NCI-H226 (cell line): ENCODE measurements at regions not wholly inside any gene's neighbourhood (a gene's known extent, or its start where the extent isn't known, plus 50 kb on each side); places are given as distances from the start of the nearest gene placed in this dataset.

ENCODE experiments used
- DNase-seq: peaks from one replicate; pipeline ENCODE4 v3.0.0-alpha.2; 2015

DNA sequence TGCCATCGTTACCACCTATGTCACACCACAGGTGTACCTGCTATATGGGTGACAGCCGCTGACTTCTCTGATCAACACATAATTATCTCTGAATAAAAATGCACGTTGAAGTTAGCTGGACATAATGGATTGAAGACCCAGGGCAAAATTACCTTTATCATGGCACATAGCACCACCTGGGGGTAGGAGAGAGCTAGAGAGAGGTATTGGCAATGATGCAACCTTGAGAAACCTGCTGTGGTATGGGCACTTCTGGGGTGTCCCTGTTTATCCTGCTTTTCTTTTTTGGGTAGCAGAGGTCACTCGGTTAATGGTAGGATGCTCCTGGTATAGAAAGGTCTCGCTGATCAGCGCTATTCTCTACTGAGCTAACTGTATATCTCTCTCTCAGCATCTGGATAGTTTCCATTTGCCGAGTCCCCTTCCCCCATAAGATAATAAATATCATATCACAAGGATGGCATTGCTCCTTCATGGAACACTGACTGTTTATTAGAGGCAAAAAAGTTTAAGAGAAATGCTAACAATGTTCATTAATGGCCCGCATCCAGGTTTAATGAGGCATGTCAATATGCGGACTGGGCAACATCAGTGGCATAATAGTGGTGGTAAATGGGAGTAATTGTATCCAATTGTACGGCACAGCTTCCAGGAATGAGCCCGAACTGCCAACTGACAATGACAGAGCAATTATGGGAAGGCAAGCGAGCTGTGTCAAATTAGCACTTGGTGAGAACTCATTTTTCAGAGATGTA is 323.1 kb downstream of the TFEC start:
- DNase-seq, result no peak

DNA sequence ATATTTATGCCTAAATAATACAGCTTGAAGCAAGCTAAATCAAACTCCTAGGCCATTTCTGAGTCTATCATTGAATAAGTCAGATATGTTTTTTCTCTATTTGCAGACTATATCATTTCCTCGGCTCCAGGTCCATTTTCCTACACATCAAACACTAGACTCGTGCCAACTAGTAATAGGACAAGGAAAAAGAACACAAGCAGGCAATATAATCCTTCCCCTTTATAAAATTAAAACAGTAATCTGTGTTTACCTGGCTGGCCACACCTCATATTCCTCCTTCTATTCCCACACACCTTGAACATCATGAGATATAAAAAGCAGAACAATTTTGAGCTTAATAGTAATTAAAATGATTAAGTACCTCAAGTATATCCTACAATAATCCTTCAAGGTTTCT is 325.7 kb downstream of the TFEC start:
- DNase-seq, result no peak

DNA sequence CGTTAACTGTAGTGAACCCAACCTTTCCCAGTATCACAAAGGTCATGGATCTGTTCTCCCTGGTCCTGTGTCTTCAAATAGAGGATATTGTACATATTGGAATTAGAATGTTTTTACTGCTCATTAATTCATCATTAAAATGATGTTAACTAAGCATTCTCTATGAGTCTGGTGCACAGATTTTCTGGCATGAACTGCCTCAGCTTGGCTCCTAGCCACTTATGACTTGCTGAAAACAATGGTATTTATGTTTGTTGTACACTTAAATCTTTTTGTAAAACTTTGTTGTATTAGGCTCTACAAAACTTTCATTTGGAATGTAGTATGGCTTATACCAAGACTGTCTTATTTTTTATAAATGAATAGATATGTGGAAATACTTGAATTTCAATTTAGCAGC is 329.4 kb downstream of the TFEC start:
- no peak for DNase-seq

- DNase-seq, result no peak
Measured at GRCh38 chr7:115694424-115694823, 336.1 kb downstream of the TFEC start.

GRCh38 chr7:115693779-115694178 is 336.8 kb downstream of the TFEC start:
- DNase-seq, result no peak

DNA sequence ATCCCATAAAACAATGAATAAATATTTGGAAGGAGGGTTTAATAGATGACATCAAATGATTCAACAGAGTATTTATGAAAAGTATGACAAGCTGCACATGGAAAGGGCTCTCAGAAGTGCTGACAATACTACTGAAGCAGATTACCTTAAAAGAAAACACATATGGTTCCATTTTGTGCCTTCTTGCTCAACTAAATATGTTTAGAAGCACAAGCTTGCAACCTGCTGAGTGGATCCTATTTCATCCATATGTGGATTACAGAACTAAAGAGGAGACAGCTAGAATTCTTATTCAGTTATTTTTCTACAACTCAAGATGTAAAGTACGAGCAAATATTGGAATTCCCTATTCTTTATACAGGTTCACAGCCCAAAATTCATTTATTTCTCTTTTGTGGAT is 340.6 kb downstream of the TFEC start:
- no peak for DNase-seq

DNA sequence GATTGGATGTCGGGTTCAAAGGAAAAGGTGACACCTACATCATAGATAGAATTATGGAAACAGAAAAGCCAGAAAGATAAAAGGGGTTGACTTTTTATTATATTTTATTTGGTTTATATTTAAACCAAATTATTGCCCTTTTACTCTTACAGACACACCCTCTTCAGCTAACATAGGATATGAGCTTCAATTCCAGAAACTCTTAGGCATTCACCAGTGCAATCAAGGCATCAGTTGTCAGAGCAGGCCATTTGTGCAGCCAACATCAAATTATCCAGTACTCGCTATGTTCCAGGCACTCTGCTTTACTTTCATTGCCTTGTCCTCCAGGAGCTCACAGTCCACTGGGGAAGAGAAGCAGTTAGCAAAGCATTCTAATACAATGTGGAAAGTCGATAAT is 347.5 kb downstream of the TFEC start:
- DNase-seq, result no peak

DNA sequence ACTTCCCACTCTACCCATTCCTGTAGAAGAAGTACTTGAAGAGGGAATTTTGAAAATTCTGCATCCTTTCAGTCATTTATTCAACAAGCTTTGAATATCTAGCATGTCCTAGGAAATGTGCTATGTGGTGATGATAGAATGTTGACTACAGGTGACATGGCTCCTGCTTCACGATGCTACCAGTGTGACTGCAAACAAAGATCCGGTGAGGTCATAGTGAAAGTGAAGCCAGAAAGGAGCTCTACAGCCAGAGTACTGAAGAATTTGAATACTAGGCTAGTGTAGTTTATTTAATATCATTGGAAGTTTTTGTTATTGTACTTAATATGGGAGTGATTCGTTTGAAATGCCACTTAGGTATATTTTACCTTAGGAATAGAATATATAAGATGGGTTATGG is 348.1 kb downstream of the TFEC start:
- no peak for DNase-seq

DNA sequence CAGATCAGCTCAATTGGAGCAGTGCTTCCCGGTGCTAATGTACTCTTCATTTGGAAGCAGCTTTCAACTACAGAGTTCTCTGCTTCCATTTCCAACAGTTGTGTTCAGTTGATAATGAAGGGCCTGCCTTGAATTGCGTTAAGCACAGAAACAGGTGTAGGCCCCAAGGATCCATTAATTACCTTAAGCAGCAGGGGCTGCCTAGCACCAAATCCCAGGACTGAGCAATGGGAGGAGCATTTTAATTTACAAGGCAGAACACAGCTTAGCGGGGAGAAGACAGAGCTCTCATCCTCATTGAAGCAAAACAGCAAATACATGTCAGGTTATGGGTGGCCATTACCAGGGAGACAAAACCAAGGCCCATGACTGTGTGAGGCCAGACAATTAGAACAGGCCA is 349.6 kb downstream of the TFEC start:
- DNase-seq, result no peak

DNA sequence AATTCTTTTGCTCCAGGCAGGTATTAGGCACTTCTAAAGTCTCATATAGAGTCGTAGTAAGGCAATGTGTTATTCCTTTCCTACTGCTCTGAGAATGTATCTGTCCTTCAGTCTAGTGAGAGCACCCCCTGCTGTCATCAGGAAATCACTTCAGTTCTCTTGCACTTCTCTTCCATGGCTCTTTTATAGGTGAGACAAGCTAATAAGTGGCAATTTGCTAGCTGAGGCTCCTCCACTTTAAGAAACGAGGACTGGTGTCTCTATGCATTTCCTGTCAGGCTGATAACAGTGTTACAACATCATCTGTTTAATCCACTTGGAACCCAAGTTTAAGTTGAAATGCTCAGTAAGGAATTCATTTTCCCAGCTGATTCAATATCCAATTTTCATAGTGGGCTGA is 350.6 kb downstream of the TFEC start:
- DNase-seq, result peak; percentile 27

GRCh38 chr7:115679423-115679822 is 351.1 kb downstream of the TFEC start:
- DNase-seq, result no peak

DNA sequence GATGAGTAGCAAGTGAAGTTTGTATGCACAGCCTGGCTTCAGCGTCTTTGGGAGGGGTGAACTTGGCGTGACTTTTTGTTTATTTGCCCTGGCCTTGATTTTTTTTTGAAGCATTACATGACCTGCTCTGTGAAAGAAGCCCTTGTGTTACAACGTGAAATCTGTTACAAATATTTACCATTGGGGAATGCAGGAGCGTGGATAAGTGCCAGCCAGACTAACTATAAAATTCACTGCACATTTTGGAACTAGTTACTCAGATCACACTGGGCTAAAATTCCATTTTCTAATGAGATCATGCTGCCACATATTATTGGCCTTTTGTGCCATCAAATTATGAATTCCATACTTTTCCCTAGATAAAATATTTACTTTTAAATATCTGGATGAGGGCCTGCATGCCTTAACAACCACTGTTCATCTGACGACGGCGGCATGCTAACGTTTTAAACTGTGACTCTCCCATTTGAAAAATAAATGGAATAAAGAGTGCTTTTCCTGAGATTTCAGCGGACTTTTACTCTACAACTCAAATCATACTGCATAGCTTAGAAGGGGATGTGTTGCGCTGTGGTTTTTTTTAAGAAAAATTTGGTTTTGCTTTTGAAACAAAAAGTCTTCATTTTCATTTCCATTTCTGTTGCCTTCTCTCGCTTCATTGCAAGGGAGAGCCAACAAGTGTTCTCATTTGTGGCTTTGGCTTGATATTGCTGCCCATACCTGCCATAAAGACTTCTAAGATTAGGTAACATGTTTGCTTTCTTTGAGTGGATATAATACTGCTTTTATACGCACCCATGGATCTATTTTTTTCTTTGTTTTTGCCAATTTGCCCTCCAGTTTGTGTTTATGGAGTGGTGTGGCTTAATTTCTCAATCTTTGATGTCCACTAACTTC is 352.2 kb downstream of the TFEC start:
- DNase-seq, result no peak

- DNase-seq, result no peak
Measured at GRCh38 chr7:115676707-115677106, 353.9 kb downstream of the TFEC start.

- no peak for DNase-seq
Measured at GRCh38 chr7:115676080-115676479, 354.5 kb downstream of the TFEC start.

GRCh38 chr7:115674467-115675024 is 356.0 kb downstream of the TFEC start:
- DNase-seq, result no peak

GRCh38 chr7:115672024-115672423 is 358.5 kb downstream of the TFEC start:
- DNase-seq, result no peak

GRCh38 chr7:115662676-115663075 is 367.9 kb downstream of the TFEC start:
- no peak for DNase-seq

GRCh38 chr7:115662120-115662519 is 368.4 kb downstream of the TFEC start:
- DNase-seq, result peak; percentile 29

GRCh38 chr7:115658223-115658622 is 372.3 kb downstream of the TFEC start:
- DNase-seq, result no peak

GRCh38 chr7:115654384-115655214 is 376.0 kb downstream of the TFEC start:
- no peak for DNase-seq

GRCh38 chr7:115649429-115649828 is 381.1 kb downstream of the TFEC start:
- no peak for DNase-seq

DNA sequence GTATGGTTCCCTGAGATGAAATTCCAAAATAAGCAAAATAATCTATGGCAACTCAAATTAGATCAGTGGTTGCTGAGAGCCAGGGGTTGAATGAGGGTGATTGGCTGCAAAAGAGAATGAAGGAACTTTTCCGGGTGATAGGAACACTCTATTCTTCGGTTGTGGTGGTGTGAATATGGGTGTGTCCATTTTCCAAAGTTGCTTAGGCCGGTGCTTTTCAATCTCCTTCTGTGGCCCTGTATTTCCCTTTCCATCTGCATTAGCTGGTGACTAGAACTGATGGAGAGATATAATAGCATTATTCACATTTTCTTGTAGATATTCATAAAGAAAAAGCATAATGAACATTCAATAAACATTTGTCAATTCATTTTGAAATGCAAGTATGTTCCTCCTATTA is 382.9 kb downstream of the TFEC start:
- no peak for DNase-seq

DNA sequence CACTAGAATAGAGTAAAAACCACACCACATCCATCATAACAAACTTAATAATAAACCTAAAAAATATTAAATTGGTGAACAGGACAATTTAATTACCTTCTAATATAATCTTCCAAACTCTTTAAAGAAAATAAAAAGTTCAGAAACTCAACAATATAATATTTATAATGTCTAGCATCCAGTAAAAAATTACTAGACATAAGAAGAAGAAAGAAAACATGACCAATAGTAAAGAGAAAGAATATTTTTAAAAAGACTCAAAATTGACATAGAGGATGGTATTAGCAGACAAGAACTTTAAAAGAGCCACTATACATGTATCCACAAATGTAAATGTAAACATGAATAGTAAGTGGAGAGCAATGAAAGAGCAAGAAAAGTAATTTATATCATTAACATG is 388.4 kb downstream of the TFEC start:
- DNase-seq, result no peak
